Nephron progenitor cell (in vitro differentiated cells): ENCODE measurements at regions not wholly inside any gene's neighbourhood (a gene's known extent, or its start where the extent isn't known, plus 50 kb on each side); places are given as distances from the start of the nearest gene placed in this dataset.

ENCODE experiments used
- DNase-seq: peaks from one replicate; pipeline ENCODE4 v3.0.0; 2021
- H3K27ac Mint-ChIP-seq: 2 replicates; pipeline ENCODE4 v1.8.0; 2021; ENCODE audit warnings: mild to moderate bottlenecking, moderate library complexity, mixed read lengths
- H3K27me3 Mint-ChIP-seq: 2 replicates; pipeline ENCODE4 v1.8.0; 2021; ENCODE audit warnings: mild to moderate bottlenecking, low read depth, mixed read lengths; ENCODE audit not compliant: poor library complexity
- H3K36me3 Mint-ChIP-seq: 2 replicates; pipeline ENCODE4 v1.8.0; 2021; ENCODE audit warnings: low read depth, mixed read lengths
- H3K4me1 Mint-ChIP-seq: 2 replicates; pipeline ENCODE4 v1.8.0; 2021; ENCODE audit warnings: mixed read lengths
- H3K4me3 Mint-ChIP-seq: 2 replicates; pipeline ENCODE4 v1.8.0; 2021; ENCODE audit warnings: mild to moderate bottlenecking, moderate library complexity, mixed read lengths
- H3K9me3 Mint-ChIP-seq: 2 replicates; pipeline ENCODE4 v1.8.0; 2021; ENCODE audit warnings: mild to moderate bottlenecking, moderate library complexity, mixed read lengths
- CTCF ChIP-seq: fragments of 200-600 bp; sonication (generic); IDR thresholded peaks from 2 replicates; pipeline ENCODE4 v1.5.0; 2021; ENCODE audit warnings: antibody characterized with exemption

- DNase-seq = no peak
- Mint-ChIP-seq H3K27me3 (peaks cover 9% of the 10 kb centered on the region), H3K9me3 (no peaks in the 10 kb centered on the region), H3K4me1 (no peaks in the 10 kb centered on the region), H3K27ac (no peak overlapping the region), H3K4me3 (no peak overlapping the region), H3K36me3 (no peaks in the 10 kb centered on the region)
- no peak for TF ChIP-seq CTCF
Observed at GRCh38 chr5:115366223-115366622, 69.8 kb upstream of the CCDC112 start.

DNA sequence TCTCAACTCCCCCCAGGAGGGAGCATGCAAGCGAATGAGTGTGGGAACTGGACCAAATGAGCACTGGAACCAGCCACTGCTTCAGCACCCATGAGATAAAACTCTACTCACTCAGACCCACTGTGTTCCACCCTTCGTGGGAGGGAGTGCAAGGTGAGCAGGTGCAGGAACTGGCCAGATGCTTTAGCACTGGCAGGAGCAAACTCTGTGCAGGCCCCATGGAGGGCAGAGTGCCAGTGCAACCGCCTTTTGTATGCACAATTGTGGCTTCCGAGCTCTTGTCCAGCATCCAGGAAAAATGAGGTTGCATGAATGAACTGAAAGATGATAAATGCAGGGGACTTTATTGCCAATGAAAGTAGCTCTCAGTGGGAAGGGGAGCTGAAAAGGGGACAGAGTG lies 67.4 kb upstream of the CCDC112 start:
- peaks cover 9% of the 10 kb centered on the region for H3K27me3 Mint-ChIP-seq
- no peak for DNase-seq
- no peak overlapping the region for H3K27ac Mint-ChIP-seq
- no peaks in the 10 kb centered on the region for H3K36me3 Mint-ChIP-seq
- H3K9me3 Mint-ChIP-seq = no peaks in the 10 kb centered on the region
- no peaks in the 10 kb centered on the region for H3K4me1 Mint-ChIP-seq
- no peak overlapping the region for H3K4me3 Mint-ChIP-seq
- no peak for TF ChIP-seq CTCF

DNA sequence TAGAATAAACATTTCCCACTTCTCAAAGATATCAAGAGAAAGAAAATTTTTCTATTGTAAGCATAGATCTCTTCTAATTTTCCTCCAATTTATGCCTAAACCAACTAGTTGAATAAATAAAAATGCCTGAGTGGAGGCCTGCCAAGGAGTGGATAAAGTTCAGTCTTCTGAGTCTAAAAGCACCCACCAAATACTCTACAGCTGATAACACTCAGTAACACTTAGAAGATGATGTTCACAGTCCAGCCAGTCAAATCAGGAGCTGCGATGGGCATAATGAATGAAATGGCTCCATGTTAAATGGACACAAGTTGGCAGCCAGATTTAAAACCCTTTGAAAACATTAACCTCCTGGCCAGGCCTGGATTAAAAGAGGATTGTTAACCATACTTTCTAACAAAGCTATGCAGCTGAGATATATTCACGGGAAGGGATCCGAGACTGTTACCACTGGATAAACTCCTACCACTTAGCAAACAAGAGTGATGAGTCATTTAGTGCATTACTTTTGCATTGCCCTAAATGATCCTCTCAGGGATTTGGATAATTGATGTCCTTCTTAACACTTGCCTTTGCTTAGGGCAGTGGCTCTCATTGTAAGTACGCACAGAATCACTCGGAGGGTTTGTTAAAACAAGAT lies 63.7 kb upstream of the CCDC112 start:
- Mint-ChIP-seq H3K27ac (no peak overlapping the region), H3K9me3 (peaks cover 3% of the 10 kb centered on the region), H3K36me3 (no peaks in the 10 kb centered on the region), H3K4me1 (no peaks in the 10 kb centered on the region), H3K27me3 (peaks cover 4% of the 10 kb centered on the region), H3K4me3 (no peak overlapping the region)
- no peak for DNase-seq
- no peak for TF ChIP-seq CTCF

GRCh38 chr5:115355767-115356381 lies 59.4 kb upstream of the CCDC112 start:
- TF ChIP-seq CTCF = no peak
- Mint-ChIP-seq H3K9me3 (peaks cover 17% of the 10 kb centered on the region), H3K4me3 (no peak overlapping the region), H3K27ac (no peak overlapping the region), H3K27me3 (no peaks in the 10 kb centered on the region), H3K36me3 (no peaks in the 10 kb centered on the region), H3K4me1 (no peaks in the 10 kb centered on the region)
- no peak for DNase-seq

DNA sequence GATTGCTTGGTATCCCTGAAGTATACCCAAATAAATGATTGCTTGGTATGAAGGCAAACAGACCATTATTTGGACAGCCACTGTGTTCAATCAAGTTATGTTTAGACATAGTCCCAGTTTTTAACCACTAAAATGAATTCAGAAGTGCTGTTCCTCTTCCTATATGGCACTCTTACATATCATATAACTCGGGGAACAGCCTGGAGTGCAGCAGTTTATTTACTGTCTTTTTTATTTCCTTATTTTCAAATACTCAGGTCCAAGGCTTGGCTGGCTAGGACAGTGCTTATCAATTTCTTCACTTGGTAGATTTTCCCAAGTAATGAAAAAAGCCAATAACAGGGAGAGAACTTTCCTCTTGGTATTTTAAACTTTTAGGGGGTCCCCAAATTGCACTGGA lies 58.6 kb upstream of the CCDC112 start:
- H3K4me1 Mint-ChIP-seq = no peaks in the 10 kb centered on the region
- no peaks in the 10 kb centered on the region for H3K36me3 Mint-ChIP-seq
- peaks cover under 1% of the 10 kb centered on the region for H3K27me3 Mint-ChIP-seq
- no peak for DNase-seq
- H3K9me3 Mint-ChIP-seq = peaks cover 17% of the 10 kb centered on the region
- no peak for TF ChIP-seq CTCF
- H3K4me3 Mint-ChIP-seq = no peak overlapping the region
- no peak overlapping the region for H3K27ac Mint-ChIP-seq

GRCh38 chr5:115354246-115354645 lies 57.8 kb upstream of the CCDC112 start:
- DNase-seq = no peak
- H3K4me1 Mint-ChIP-seq = no peaks in the 10 kb centered on the region
- no peaks in the 10 kb centered on the region for H3K36me3 Mint-ChIP-seq
- H3K27me3 Mint-ChIP-seq = peaks cover 4% of the 10 kb centered on the region
- peaks cover 17% of the 10 kb centered on the region for H3K9me3 Mint-ChIP-seq
- no peak overlapping the region for H3K27ac Mint-ChIP-seq
- no peak overlapping the region for H3K4me3 Mint-ChIP-seq
- no peak for TF ChIP-seq CTCF
